ENCODE measurements at regions not wholly inside any gene's neighbourhood (a gene's known extent, or its start where the extent isn't known, plus 50 kb on each side); places are given as distances from the start of the nearest gene placed in this dataset.
"Not testable (repeated sequence)": the region's sequence is repeated elsewhere in the genome, so short reads cannot be mapped to it uniquely, and the experiment has no call there.

GRCh38 chr14:40010961-40011360 lies 578.7 kb upstream of the FBXO33 start:
- no peaks in the 10 kb centered on the region for H3K9me3 ChIP-seq (ENCODE audit: low read length)
- H3K9ac ChIP-seq (ENCODE audit: low read length): no peak overlapping the region
- TF ChIP-seq RAD21 (conservative IDR thresholded peaks at IDR 0.05): no peak
- TF ChIP-seq CTCF (IDR thresholded peaks at IDR 0.05; ENCODE audit: poor library complexity, severe bottlenecking): no peak
- TF ChIP-seq POLR2AphosphoS5 (IDR thresholded peaks at IDR 0.05): no peak
- TF ChIP-seq REST (IDR thresholded peaks at IDR 0.05; ENCODE audit: borderline replicate concordance): no peak
- no peak for TF ChIP-seq MXI1 (conservative IDR thresholded peaks at IDR 0.05; ENCODE audit: poor library complexity, severe bottlenecking)
- TF ChIP-seq TAF1 (IDR thresholded peaks at IDR 0.05; ENCODE audit: low read depth): no peak
- no peak for TF ChIP-seq EZH2 (IDR thresholded peaks at IDR 0.05; ENCODE audit: borderline replicate concordance, insufficient read depth, low read length, poor library complexity, severe bottlenecking)
- TF ChIP-seq SMC3 (conservative IDR thresholded peaks at IDR 0.05; ENCODE audit: poor library complexity): no peak
- TF ChIP-seq EP300 (conservative IDR thresholded peaks at IDR 0.05; ENCODE audit: poor library complexity, severe bottlenecking): no peak

GRCh38 chr14:40009771-40010170 lies 577.5 kb upstream of the FBXO33 start:
- Histone ChIP-seq H3K4me2 (ENCODE audit: low read length) (no peak overlapping the region), H3K9me3 (ENCODE audit: low read length) (no peaks in the 10 kb centered on the region), H3K36me3 (ENCODE audit: insufficient read depth, low read length) (no peaks in the 10 kb centered on the region), H2AFZ (ENCODE audit: low read depth, low read length) (no peak overlapping the region), H3K9ac (ENCODE audit: low read length) (no peak overlapping the region), H3K27ac (ENCODE audit: low read length) (no peak overlapping the region), H3K79me2 (replicated peaks; ENCODE audit: insufficient read depth, low read length) (no peaks in the 10 kb centered on the region), H3K4me3 (ENCODE audit: low read length) (no peak overlapping the region), H3F3A (ENCODE audit: insufficient read depth, low read length, poor library complexity, severe bottlenecking) (no peaks in the 10 kb centered on the region), H3K27me3 (ENCODE audit: insufficient read depth, low read depth, low read length) (no peaks in the 10 kb centered on the region), H3K9me2 (ENCODE audit: insufficient read depth, low read length) (no peaks in the 10 kb centered on the region), H4K20me1 (ENCODE audit: insufficient read depth) (no peaks in the 10 kb centered on the region)
- no peak for TF ChIP-seq MXI1 (conservative IDR thresholded peaks at IDR 0.05; ENCODE audit: poor library complexity, severe bottlenecking)
- TF ChIP-seq RAD21 (conservative IDR thresholded peaks at IDR 0.05): no peak
- no peak for TF ChIP-seq SMC3 (conservative IDR thresholded peaks at IDR 0.05; ENCODE audit: poor library complexity)

More at GRCh38 chr14:40010961-40011360, 578.7 kb upstream of the FBXO33 start:
- no peaks in the 10 kb centered on the region for H3K27me3 ChIP-seq (ENCODE audit: insufficient read depth, low read depth, low read length)
- no peaks in the 10 kb centered on the region for H3K79me2 ChIP-seq (replicated peaks; ENCODE audit: insufficient read depth, low read length)
- H3K9me2 ChIP-seq (ENCODE audit: insufficient read depth, low read length): no peaks in the 10 kb centered on the region
- no peaks in the 10 kb centered on the region for H3F3A ChIP-seq (ENCODE audit: insufficient read depth, low read length, poor library complexity, severe bottlenecking)
- no peak overlapping the region for H3K4me3 ChIP-seq (ENCODE audit: low read length)
- H3K36me3 ChIP-seq (ENCODE audit: insufficient read depth, low read length): no peaks in the 10 kb centered on the region
- H3K4me2 ChIP-seq (ENCODE audit: low read length): no peak overlapping the region
- no peak overlapping the region for H2AFZ ChIP-seq (ENCODE audit: low read depth, low read length)
- H3K27ac ChIP-seq (ENCODE audit: low read length): no peak overlapping the region
- H4K20me1 ChIP-seq (ENCODE audit: insufficient read depth): no peaks in the 10 kb centered on the region

GRCh38 chr14:40008345-40008744 lies 576.1 kb upstream of the FBXO33 start:
- H3K27ac ChIP-seq (ENCODE audit: low read length); H3K27me3 ChIP-seq (ENCODE audit: insufficient read depth, low read depth, low read length); H3F3A ChIP-seq (ENCODE audit: insufficient read depth, low read length, poor library complexity, severe bottlenecking); H3K4me2 ChIP-seq (ENCODE audit: low read length); H4K20me1 ChIP-seq (ENCODE audit: insufficient read depth); H3K9ac ChIP-seq (ENCODE audit: low read length); H3K9me2 ChIP-seq (ENCODE audit: insufficient read depth, low read length); H3K79me2 ChIP-seq (replicated peaks; ENCODE audit: insufficient read depth, low read length); H3K4me3 ChIP-seq (ENCODE audit: low read length); H3K9me3 ChIP-seq (ENCODE audit: low read length); H2AFZ ChIP-seq (ENCODE audit: low read depth, low read length); H3K36me3 ChIP-seq (ENCODE audit: insufficient read depth, low read length): not testable (repeated sequence)

Data from neural cell (in vitro differentiated cells).